Dermis microvascular lymphatic vessel endothelial cell (primary cell): ENCODE measurements at regions not wholly inside any gene's neighbourhood (a gene's known extent, or its start where the extent isn't known, plus 50 kb on each side); places are given as distances from the start of the nearest gene placed in this dataset.

Experiments
- DNase-seq, 2 donors: peaks; one replicate each; pipeline versions ENCODE4 v3.0.0 to v3.0.0-alpha.2; 2010; ENCODE audit warnings: low read depth in 2 of 2

GRCh38 chr2:56100791-56101312 is 82.9 kb upstream of the CCDC85A start:
- peak in 1 of 2 donors; percentile 60 for DNase-seq

- no peak for DNase-seq
These were observed 81.7 kb upstream of the CCDC85A start for GRCh38 chr2:56102098-56102497.

- DNase-seq: peak in 1 of 2 donors; percentile 3
These were observed 80.9 kb upstream of the CCDC85A start for GRCh38 chr2:56102866-56103265.

DNA sequence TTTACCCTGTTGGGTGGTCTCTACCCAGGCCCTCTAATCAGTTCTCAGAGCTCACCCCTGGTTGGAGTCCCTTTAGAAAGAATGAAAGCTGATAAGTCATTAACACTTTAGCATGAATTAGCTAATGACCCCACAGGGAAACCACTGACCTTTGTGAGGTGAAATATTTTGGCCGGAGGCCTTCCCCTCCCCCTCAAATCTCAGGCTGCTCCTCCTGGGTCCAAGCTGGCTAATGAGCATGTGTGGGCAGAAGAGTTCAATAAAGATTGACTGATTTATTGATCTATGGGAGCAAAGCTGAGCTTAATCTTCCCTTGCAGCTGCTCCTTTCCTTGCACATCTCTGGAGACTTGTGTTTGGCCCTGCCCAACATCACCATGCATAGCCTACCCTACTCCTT is 78.8 kb upstream of the CCDC85A start:
- DNase-seq: no peak

DNA sequence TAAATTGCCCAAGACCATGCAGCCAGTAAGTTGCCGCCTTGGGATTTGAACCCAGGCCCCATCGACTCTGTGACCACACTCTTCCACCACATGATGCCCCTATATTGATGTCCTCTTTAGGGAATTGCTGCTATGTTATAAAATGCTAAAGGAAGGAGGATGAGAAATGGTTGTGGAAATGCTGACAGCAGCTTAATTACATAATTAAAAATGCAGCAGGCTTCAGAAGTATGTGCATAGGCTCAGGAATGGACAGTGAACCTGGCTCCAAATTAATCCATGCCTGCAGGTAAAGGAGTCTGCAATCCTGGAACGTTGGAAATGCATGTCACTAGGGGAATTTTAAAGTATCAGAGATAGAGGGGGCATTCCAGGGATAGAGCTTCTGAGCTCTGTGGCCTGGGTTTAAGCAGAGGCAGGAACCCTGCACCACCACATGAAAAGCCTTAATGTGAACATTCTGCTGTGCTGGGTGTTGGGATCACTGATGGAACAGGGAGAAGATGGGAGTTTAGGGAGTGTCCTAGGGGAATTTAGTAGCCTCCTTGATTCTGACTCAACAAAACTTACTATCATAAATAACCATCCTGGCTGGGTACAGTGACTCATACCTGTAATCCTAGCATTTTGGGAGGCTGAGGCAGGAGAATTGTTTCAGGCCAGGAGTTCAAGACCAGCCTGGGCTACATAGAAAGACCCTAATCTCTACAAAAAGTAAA is 76.1 kb upstream of the CCDC85A start:
- DNase-seq: no peak

- no peak for DNase-seq
These were observed 75.0 kb upstream of the CCDC85A start for GRCh38 chr2:56108806-56109205.

DNA sequence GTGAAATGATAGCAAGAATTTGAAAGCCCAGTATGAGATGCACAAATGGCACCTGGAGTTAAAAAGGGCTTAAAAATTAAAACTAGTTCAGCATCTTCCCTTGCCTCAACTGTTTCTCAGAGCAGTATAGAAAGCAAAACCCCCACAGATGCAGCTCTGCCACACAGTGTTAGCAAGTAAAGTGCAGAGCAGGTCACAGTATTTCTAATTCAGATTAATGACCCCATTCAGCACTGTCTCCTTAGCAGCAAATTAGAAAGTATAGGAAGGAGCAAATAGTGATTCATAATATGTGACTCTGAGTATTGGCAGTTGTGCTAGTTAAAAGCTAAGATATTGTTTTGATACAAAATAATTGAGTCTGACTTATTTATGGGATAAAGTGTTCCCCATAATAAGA is 73.8 kb upstream of the CCDC85A start:
- no peak for DNase-seq

DNA sequence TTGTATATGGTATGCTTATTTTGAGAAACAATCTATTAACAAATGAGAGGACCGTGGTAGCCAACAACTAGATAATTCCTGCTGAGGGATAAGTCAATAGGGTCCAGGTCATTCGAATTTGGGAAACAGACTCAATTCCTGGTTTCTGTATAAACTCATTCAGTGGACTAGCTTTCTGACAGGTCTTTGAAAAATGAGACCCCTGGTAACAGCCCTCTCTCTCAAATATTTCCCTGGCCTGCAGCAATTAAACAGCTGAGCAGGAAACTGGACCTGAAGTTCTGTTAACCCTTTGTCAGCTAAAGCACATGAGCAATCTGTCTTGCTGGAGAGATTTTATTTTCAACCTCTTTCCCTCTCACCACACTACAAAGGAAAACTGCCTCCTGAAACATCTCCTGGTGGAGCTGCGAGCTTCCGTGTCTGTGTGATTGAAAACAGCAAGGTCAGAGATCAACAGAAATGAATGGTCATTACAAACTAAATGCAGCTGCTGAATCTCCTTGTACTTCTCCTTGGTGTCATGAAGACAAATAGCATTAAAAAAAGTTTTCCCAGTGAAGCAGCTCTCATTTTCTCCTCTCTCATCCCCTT is 70.3 kb upstream of the CCDC85A start:
- peak in 1 of 2 donors; percentile 17 for DNase-seq

GRCh38 chr2:56117764-56118163 is 66.0 kb upstream of the CCDC85A start:
- no peak for DNase-seq

- DNase-seq: no peak
These were observed 65.3 kb upstream of the CCDC85A start for GRCh38 chr2:56118474-56118873.

- no peak for DNase-seq
These were observed 61.8 kb upstream of the CCDC85A start for GRCh38 chr2:56121995-56122394.

DNA sequence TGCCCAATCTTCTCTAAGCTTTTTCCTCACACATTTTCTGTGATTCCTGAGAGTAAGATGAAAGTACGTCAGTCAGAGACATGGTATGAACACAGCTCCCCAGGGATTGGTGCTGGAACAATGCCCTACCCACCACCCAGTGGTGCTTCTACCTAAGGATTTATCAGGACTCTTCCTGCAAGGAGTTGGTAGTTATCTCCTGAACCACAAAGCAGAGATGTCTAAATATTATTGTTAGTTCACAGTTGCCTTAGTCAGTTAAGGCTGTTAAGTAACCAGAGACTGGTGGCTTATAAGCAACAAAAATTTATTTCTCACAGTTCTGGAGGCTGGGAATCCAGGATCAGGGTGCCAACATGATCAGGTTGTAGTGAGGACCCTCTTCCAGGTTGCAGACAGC is 60.3 kb upstream of the CCDC85A start:
- no peak for DNase-seq

DNA sequence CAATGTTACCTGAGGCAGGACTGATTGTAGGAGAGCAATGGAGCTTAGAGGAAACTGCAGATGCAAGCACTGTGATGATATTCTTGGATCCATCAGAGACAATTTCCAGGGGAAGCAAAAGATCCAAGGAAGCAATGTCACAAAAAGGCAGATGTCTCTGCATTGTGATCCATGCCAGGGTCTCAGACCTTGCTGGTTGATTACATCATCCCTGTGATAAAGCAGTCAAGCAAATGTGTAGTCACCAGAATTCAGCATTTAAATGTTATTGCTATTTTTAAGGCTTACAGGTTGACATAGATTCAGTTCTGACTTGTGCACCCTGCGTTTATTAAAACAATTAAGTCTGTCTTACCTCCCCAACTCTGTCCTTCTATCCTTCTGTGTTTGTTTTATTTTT is 56.8 kb upstream of the CCDC85A start:
- DNase-seq: no peak

GRCh38 chr2:56127463-56128152 is 56.2 kb upstream of the CCDC85A start:
- DNase-seq: no peak

DNA sequence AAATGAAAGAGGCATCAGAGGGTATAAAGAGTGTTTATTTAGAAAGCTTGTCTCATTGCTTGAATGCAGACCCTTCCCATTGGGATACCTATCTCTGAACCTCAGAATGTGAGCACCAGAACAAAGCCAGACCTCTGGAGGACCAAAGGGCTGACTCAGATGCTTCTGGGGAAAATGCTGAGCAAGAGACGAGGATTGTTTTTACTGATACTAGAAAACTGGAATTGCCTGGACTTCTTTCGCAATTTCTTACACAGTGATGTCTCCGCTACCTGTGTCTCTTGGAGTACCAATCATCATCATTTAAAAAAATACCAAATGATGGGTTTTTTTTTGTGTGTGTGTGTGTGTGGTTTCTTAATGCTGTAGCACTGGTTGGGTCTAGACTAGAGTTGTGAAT is 55.6 kb upstream of the CCDC85A start:
- no peak for DNase-seq

DNA sequence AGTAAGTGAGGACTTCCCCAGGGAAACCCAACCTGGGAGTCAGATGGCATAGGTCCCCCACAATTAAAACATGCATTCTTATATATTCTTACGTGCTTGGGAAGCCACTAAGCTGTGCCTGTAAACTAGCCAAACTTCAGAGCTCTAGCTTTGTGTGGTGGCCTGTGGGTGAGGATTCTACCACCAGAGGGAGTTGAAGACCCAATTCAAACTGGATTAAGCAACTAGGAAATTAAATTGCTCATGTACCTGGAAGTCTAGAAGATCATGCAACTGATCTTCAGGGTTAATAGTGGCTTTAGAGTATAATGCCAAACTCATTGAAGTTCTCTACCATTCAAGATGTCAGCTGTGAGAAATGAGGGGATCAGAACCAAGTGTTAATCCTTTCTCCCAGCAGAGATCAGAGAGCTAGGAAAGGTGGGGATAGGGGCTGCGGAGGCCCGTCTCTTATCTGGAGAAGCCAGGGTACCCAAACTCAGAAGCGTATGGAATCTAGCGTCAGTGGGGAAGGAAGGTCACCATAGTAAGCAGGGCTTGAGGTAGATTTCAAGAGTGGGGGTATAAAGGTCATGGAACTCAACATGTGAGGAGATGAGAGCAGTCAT is 53.2 kb upstream of the CCDC85A start:
- DNase-seq: peak; percentile 45 to 63

DNA sequence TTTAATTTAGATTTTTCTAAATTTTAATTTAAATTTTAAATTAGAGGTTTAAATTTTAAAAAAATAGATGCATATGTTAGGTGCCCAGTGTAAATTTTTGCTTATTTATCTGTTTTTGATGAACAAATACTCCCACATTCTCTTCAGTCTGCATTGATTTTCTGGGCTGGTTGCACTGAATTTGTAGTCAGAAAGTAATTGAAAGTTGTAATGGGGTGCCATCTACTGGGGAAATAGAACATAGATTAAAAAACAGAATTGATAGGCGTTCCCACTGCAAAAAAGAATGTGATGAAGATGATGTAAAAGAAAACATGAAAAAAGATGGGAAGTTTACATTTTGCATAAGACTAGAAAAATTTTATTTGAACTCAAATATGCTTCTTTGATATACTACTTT is 51.7 kb upstream of the CCDC85A start:
- DNase-seq: peak; percentile 58 to 71

- DNase-seq: no peak
These were observed 50.3 kb upstream of the CCDC85A start for GRCh38 chr2:56133441-56133840.

DNA sequence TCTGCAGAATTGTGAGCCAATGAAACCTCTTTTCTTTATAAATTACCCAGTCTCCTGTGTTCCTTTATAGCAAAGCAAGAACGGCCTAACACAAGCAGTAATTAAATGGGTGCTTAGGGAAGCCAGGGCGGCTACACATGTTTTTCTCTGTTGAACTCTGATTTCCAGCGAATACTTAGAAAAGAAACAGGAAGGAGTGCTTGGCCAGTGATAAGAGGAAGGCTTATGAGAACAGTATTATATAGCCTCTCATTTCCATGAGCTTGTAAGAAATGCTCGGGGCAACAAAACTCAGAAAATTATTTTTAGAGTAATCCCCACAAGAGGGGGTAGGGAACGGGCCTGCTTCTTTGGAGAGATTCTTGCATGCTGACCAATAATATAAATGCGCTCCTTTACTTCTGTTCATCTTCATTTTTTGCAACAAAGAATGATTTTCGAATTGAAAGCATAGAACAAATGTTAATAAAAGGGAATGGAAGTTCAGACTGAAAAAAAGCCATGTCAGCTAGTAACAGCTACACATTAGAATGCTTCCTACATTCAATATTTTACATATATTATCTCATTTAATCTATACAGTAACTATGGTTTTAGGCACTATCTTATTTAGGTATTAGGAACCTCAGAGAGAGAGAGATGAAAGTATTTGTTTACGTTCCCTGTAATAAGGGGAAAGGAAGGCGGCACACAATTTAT is 49.7 kb upstream of the CCDC85A start:
- DNase-seq: peak; percentile 16 to 90
